Vagina (tissue), 2 donors: ENCODE measurements at regions not wholly inside any gene's neighbourhood (a gene's known extent, or its start where the extent isn't known, plus 50 kb on each side); places are given as distances from the start of the nearest gene placed in this dataset.

Experiments
- POLR2A ChIP-seq, 2 donors: fragments of 450-650 bp; IDR thresholded peaks; one replicate each; pipeline ENCODE4 v1.6.1; 2017; ENCODE audit warnings: antibody characterized with exemption in 2 of 2, mild to moderate bottlenecking in 2 of 2, moderate library complexity in 2 of 2
- TF ChIP-seq, protein P1 (sequence below), 3 experiments: fragments of 450-650 bp in 2 of 3; fragments of 200-600 bp in 1 of 3; sonication (generic) in 1 of 3; IDR thresholded peaks; one replicate each; pipeline ENCODE4 v1.5.1; 2017 to 2019; ENCODE audit warnings: antibody characterized with exemption in 3 of 3, mild to moderate bottlenecking in 2 of 3, moderate library complexity in 2 of 3

GRCh38 chr2:74066491-74067203 is 81.1 kb downstream of the BOLA3 start:
- TF ChIP-seq, protein P1, sequence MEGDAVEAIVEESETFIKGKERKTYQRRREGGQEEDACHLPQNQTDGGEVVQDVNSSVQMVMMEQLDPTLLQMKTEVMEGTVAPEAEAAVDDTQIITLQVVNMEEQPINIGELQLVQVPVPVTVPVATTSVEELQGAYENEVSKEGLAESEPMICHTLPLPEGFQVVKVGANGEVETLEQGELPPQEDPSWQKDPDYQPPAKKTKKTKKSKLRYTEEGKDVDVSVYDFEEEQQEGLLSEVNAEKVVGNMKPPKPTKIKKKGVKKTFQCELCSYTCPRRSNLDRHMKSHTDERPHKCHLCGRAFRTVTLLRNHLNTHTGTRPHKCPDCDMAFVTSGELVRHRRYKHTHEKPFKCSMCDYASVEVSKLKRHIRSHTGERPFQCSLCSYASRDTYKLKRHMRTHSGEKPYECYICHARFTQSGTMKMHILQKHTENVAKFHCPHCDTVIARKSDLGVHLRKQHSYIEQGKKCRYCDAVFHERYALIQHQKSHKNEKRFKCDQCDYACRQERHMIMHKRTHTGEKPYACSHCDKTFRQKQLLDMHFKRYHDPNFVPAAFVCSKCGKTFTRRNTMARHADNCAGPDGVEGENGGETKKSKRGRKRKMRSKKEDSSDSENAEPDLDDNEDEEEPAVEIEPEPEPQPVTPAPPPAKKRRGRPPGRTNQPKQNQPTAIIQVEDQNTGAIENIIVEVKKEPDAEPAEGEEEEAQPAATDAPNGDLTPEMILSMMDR (IDR thresholded peaks at IDR 0.05) = no peak
- TF ChIP-seq POLR2A (IDR thresholded peaks at IDR 0.05) = no peak
